NCI-H1092 (cell line): ENCODE measurements at regions not wholly inside any gene's neighbourhood (a gene's known extent, or its start where the extent isn't known, plus 50 kb on each side); places are given as distances from the start of the nearest gene placed in this dataset.
"Not testable (repeated sequence)": the region's sequence is repeated elsewhere in the genome, so short reads cannot be mapped to it uniquely, and the experiment has no call there.

Experiments used
- DNase-seq: peaks from one replicate; lab custom pipeline; 2025; lab: John Stamatoyannopoulos, UW

DNA sequence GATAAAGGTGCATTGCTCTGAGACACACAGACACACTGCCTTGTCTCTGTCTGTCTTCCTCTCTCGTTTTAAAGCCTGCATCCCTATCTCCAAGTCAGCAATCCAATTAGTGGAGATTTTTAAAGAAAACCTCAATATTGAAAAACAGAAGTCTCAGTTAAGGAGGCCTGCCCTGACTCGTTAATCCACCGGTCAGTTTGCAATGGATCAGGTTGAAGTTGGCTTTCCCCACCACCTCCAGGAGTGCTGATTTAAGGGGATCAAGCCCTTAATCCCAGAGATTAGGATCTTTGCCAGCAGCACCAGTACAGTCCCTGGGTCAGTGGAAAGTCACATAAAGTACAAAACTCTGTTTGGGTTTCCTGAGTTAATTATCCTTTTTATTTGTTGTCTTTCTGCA, 271.1 kb upstream of the ASIC2 start:
- no peak for DNase-seq

GRCh38 chr17:33567223-33567622, 274.1 kb upstream of the ASIC2 start:
- DNase-seq, result no peak

DNA sequence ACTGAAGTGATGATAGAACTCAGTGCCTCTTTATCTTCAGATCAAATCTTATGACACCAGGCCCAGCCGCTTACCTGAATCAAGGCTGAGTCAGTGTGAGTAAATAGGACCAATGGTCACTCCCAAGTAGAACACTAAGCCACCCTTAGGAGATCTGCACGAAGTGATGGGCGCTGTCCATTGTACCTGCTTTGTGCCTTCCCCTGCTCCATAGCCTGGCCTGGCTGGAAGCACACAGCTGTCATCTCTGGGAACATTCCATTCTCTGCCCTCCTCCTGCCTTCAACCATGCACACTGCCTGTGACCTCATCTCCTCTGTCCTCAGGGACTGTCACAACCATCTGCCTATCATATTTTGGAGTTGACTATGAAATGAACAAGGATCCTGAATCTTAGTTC, 279.5 kb upstream of the ASIC2 start:
- no peak for DNase-seq

GRCh38 chr17:33574942-33575445, 281.9 kb upstream of the ASIC2 start:
- no peak for DNase-seq

DNA sequence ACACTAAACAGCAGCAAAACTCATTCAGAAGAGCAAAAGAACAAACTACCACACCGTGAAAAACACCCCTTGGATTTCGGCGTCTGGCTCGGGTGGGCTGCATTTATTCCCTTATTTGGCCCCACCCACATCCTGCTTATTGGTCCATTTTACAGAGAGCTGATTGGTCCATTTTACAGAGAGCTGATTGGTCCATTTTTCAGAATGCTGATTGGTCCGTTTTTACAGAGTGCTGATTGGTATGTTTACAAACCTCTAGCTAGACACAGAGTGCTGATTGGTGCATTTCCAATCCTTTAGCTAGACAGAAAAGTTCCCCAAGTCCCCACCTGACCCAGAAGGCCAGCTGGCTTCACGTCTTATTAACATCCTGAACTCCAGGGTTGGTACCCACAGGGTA, 286.6 kb upstream of the ASIC2 start:
- DNase-seq, result not testable (repeated sequence)

- no peak for DNase-seq
These were observed 287.1 kb upstream of the ASIC2 start for GRCh38 chr17:33580215-33580614.

GRCh38 chr17:33582661-33583060, 289.6 kb upstream of the ASIC2 start:
- DNase-seq, result no peak

DNA sequence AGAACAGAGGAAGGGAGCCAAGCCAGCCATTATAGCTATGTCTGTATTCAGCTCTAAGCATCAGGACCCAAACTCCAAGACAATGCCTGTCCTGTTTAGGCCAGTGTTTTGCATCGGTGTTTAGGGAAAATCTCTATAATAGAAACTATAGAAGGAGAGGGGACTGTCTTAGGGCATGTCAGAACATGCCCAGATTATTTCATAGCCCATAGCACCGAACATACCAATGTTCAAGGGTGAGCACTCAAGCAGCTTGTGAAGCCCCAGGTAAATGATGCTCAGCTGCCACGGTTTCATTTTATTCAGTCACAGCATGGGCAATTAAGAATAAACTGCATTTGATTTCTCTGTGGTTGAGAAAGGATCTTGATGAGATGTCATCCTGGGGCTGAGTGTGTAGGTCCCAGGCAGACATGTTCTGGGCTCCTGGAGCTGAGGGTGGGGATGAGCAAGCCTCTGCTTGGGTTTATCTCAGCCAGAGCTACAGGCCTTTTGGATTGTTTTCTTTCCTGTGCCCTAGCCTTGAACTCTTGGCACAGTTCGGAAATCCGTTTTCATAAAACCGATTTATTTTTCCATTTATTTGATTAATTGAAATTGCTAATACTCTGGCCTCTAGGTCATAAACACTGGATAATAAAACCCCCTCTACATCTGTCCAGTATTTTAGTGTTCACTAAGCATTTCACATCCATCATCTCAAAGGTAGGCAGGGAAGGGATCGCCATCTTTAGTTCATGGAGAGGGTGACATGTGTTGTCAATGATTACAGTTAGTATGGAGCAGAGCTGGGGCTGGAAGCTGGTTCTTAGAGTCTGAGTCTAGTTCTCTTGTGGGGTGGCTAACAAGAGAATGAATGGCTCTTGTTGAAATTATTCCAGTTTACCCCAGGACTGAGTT, 290.7 kb upstream of the ASIC2 start:
- DNase-seq, result no peak

DNA sequence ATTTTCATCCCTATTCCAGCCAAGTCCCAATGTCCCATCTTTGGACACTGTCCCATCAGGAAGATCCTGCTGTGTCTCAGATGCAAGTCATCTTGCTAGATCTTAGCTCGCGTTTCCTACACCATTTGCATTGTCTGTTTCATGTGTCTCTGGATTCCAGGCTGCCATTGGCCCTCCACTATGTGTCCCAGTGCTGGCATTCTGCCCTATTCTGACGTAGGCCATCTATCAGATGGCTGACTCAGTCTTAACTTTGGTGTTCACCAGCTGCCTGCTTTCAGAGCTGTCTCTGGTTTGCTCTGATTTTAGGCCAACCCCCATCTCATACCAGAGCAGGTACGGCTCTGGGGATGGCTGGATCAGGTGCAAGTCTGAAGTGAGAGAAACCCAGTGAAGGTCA, 300.9 kb upstream of the ASIC2 start:
- DNase-seq, result no peak

DNA sequence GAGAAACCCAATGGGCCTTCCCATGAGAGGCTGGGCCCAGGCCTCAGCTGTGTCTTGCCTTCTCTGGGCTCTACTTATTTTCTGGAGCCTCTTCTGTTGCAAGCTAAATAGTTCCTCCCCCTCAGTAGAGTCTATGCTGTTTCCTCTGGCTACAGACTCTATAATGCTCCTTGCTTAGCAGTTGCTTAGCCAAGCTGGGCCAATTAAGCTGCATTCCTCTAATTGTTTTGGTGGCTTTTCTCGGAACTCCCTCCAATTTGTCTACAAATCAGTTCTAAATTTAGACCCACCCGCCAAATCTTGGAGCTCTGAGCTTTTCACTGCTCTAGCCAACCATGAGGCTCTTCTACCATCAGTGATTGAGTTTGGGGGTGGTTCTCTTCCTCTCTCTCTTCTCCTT, 302.7 kb upstream of the ASIC2 start:
- no peak for DNase-seq

GRCh38 chr17:33596899-33597298, 303.8 kb upstream of the ASIC2 start:
- DNase-seq, result no peak

DNA sequence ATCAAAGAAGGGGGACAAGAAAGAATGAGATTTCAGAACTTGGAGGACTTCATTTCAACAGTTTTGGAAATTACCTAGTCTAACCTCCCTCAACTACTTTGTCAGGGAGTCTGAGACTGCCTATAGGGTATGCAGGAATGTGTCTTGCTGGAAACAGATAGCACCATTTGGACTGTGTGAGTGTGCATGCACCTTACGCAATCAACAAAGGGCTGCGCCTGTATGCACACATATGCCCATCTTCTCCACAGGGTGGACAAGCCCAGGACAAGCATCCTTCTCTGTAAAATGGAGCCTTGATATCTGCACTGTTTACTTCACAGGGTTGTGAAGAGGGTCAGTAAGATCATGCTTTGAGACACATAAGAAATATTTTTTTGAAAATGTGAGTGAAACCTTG, 305.7 kb upstream of the ASIC2 start:
- no peak for DNase-seq

- DNase-seq, result no peak
These were observed 309.9 kb upstream of the ASIC2 start for GRCh38 chr17:33602981-33603380.

DNA sequence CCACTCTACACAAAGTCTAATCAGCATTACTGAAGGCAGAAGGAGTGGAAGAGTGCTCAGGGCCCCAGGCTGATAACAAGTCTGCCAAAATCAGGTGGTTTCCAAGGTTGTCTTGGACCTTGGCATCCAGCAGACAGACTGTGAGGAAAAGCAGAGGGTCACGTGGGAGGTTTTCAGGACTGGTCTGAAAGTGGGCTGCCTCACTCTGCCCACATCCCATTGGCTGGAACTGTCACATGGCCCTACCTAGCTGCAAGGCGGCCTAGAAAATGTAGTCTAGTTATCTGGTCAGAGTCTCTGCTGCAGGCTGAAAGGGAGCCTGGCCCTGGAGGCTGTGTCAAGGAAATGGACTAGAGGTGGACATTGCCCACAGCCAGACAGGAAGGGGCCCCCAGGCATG, 310.7 kb upstream of the ASIC2 start:
- no peak for DNase-seq

GRCh38 chr17:33611532-33611931, 318.4 kb upstream of the ASIC2 start:
- DNase-seq, result no peak

GRCh38 chr17:33615861-33616260, 322.8 kb upstream of the ASIC2 start:
- no peak for DNase-seq

DNA sequence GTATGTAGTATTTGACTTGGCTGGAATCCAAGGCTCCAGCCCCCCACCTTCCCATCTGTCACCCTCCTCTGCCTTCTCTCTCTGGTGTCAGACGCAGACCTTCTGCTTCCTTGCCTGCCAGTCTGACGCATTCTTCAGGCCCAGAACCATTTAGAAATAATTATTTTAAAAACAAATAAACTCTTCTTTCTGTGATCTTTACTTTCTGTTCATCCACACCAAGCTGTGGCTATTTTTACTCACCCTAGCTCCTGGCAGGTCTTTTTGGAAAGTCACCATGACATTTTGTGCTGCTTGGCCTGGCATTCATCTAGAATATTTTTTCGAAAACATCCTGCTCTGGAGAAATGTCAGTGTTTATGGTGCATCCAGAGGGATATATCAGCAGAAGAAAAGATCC, 330.7 kb upstream of the ASIC2 start:
- no peak for DNase-seq

GRCh38 chr17:33628500-33629346, 335.6 kb upstream of the ASIC2 start:
- DNase-seq, result no peak

DNA sequence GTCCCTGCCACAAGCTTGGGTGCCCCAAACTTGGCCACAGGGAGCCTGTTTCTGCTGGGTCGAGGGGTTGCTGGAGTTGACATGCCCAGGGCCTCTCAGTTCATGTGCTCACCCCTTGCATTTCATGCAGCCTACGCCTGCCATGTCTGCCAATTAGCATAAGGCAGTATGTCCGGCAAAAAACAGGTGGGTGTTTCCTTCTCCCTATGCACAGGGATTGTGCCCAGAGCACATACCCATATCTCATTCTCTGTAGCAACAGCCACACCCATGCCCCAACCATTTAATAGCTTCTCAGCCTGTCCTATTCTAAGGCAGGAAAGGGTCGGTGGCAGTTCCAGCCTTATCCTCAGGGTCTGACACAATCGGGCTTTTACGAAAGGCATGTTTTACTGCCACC, 340.4 kb upstream of the ASIC2 start:
- DNase-seq, result no peak

- DNase-seq, result no peak
These were observed 344.4 kb upstream of the ASIC2 start for GRCh38 chr17:33637534-33637933.

DNA sequence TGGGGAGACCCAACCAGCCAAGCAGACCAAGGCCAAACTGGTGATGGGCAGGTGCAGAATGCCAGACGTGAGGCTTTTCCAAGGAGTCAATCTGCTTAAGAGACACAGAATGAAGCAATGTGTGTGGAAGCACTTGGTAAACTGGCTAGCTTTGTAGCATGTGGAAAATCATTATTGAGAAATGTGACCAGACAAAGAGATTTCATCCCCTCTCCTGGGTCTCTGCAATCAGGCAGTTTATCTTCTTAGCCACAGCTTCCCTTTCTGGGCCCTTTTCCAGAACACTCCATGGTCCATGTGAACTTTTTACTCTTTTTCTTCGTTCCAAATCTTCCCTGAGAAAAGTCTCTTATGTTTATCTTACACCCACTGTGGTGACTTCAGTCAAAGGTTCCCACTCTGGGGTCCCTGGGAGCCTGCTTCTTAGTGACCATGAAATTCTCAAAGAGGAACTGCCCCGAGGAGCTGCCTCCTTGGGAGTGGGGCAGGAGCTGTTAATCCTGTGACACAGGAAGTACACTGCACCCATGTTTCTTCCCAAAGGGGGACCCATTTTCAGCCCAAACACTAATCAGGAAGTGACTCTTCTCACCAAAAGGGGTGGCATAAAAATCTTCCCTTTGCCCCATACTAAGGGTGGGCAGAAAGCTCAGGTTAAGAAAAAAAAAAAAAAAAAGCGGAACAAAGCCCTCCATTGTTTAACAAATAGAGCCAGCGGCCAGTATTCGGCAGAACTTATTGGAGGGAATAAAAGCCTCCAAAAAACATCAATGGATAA, 346.2 kb upstream of the ASIC2 start:
- no peak for DNase-seq

GRCh38 chr17:33640629-33641028, 347.5 kb upstream of the ASIC2 start:
- no peak for DNase-seq
